ENCODE measurements at regions not wholly inside any gene's neighbourhood (a gene's known extent, or its start where the extent isn't known, plus 50 kb on each side); places are given as distances from the start of the nearest gene placed in this dataset.

- TF ChIP-seq ZFX (IDR thresholded peaks at IDR 0.05), result no peak
- TF ChIP-seq, protein P1, sequence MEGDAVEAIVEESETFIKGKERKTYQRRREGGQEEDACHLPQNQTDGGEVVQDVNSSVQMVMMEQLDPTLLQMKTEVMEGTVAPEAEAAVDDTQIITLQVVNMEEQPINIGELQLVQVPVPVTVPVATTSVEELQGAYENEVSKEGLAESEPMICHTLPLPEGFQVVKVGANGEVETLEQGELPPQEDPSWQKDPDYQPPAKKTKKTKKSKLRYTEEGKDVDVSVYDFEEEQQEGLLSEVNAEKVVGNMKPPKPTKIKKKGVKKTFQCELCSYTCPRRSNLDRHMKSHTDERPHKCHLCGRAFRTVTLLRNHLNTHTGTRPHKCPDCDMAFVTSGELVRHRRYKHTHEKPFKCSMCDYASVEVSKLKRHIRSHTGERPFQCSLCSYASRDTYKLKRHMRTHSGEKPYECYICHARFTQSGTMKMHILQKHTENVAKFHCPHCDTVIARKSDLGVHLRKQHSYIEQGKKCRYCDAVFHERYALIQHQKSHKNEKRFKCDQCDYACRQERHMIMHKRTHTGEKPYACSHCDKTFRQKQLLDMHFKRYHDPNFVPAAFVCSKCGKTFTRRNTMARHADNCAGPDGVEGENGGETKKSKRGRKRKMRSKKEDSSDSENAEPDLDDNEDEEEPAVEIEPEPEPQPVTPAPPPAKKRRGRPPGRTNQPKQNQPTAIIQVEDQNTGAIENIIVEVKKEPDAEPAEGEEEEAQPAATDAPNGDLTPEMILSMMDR (conservative IDR thresholded peaks at IDR 0.05), result no peak
- H3K27ac ChIP-seq, result no peak overlapping the region
Observed at GRCh38 chr18:30639361-30639760, 403.2 kb downstream of the DSC3 start.

GRCh38 chr18:30634249-30634648 is 408.3 kb downstream of the DSC3 start:
- TF ChIP-seq, protein P1 (conservative IDR thresholded peaks at IDR 0.05), result no peak
- TF ChIP-seq ZFX (IDR thresholded peaks at IDR 0.05), result no peak
- H3K27ac ChIP-seq, result no peak overlapping the region

GRCh38 chr18:30632071-30632698 is 410.4 kb downstream of the DSC3 start:
- TF ChIP-seq ZFX (IDR thresholded peaks at IDR 0.05), result no peak
- TF ChIP-seq, protein P1 (conservative IDR thresholded peaks at IDR 0.05), result no peak

DNA sequence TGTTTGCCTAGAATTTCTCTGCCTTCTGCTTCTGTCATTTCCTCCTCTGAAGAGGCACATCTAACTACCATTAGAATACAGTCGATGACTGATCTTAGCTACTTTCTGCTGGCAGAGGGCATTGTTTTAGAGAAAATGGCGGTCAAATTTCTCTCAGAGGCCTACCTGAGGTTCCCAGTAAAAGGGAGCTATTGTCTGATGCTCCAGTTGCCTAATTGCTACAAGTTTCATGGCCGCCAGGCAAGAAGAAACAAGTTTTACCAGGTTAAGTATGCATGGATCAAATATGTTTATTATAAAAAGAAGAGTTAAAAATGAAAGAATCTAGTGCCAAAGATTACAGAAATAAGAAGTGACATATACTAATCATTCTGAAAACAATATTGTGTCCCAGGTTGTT is 416.6 kb downstream of the DSC3 start:
- H3K27ac ChIP-seq, result no peak overlapping the region

More at GRCh38 chr18:30632071-30632698, 410.4 kb downstream of the DSC3 start:
- H3K27ac ChIP-seq, result no peak overlapping the region

DNA sequence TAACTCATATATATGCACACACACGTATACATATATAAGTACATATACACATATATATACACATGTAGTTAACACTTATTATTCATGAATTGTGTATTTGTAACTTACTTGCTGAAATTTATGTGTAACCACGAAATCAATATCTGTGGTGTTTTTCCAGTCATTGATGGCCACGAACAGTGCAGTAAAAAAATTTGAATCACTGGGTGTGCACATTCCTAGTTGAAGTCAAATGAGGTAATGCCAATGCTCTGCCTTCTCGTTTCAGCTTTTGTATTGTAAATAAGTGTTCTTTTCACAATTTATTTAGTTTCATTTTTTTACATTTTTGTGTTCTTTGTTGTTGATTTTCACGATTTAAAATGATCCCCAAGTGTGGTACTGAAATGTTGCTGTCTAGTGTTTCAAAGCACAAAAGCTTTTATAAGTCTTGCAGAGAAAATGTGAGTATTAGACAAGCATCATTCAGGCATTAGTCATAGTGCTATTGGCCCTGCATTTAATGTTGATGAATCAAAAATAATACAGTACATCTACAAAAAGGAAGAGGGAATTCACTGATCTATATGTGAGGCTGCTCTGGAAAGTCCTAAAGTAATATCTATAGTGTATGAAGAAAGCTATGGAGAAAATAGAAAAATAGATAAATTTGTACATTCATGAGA is 419.0 kb downstream of the DSC3 start:
- no peak overlapping the region for H3K27ac ChIP-seq
- no peak for TF ChIP-seq ZFX (IDR thresholded peaks at IDR 0.05)
- TF ChIP-seq, protein P1 (conservative IDR thresholded peaks at IDR 0.05), result no peak

More for the DNA sequence above, 416.6 kb downstream of the DSC3 start:
- TF ChIP-seq, protein P1 (conservative IDR thresholded peaks at IDR 0.05), result no peak
- TF ChIP-seq ZFX (IDR thresholded peaks at IDR 0.05), result no peak

GRCh38 chr18:30622635-30623034 is 419.9 kb downstream of the DSC3 start:
- no peak overlapping the region for H3K27ac ChIP-seq
- no peak for TF ChIP-seq ZFX (IDR thresholded peaks at IDR 0.05)
- TF ChIP-seq, protein P1 (conservative IDR thresholded peaks at IDR 0.05), result no peak

- H3K27ac ChIP-seq, result no peak overlapping the region
- TF ChIP-seq, protein P1 (conservative IDR thresholded peaks at IDR 0.05), result no peak
- TF ChIP-seq ZFX (IDR thresholded peaks at IDR 0.05), result no peak
Observed at GRCh38 chr18:30622104-30622503, 420.4 kb downstream of the DSC3 start.
